ENCODE measurements at regions not wholly inside any gene's neighbourhood (a gene's known extent, or its start where the extent isn't known, plus 50 kb on each side); places are given as distances from the start of the nearest gene placed in this dataset.

GRCh38 chr6:74369556-74369993 is 673.6 kb downstream of the CD109 start:
- TF ChIP-seq CTCF (IDR thresholded peaks at IDR 0.05): no peak
- no peak for TF ChIP-seq POLR2A (IDR thresholded peaks at IDR 0.05)
